ENCODE measurements at regions not wholly inside any gene's neighbourhood (a gene's known extent, or its start where the extent isn't known, plus 50 kb on each side); places are given as distances from the start of the nearest gene placed in this dataset.

DNA sequence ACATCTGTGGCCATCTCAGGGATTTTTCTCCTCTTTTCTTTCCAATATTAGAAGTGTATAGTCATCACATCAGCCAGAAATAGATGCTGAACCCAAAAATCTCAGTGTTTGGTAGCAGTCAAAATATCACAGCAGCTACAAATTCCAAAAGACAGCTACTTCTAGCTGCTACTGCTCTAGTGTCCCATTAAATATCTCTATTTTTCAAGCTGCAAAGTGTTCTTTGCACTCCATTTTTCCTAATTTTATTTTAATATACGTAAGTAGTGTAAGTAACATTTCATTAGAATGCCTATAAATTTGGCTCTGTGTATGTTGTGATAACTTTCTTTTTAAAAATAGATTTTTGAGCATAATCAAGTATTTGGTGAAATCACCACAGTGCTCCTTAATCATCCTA lies 967.3 kb downstream of the BCL11A start (continued):
- no peak for TF ChIP-seq RAD21 (IDR thresholded peaks at IDR 0.05 in 1 of 2, conservative IDR thresholded peaks at IDR 0.05 in 1 of 2; ENCODE audit: low read depth in 2 of 2, low read length in 2 of 2)
- no peak for TF ChIP-seq TAF1 (IDR thresholded peaks at IDR 0.05; ENCODE audit: low read depth, low read length)
- no peak for TF ChIP-seq SIX5 (IDR thresholded peaks at IDR 0.05; ENCODE audit: low read depth, low read length)
- TF ChIP-seq ATF3 (IDR thresholded peaks at IDR 0.05; ENCODE audit: insufficient read depth, low read depth, low read length): no peak
